Activated CD8-positive, alpha-beta memory T cell treated with anti-CD3 and anti-CD28 coated beads, Interleukin-2, amount 50 U/mL, for 1 hour (primary cell): ENCODE measurements at regions not wholly inside any gene's neighbourhood (a gene's known extent, or its start where the extent isn't known, plus 50 kb on each side); places are given as distances from the start of the nearest gene placed in this dataset.
"Not testable (repeated sequence)": the region's sequence is repeated elsewhere in the genome, so short reads cannot be mapped to it uniquely, and the experiment has no call there.

Source experiments
- DNase-seq: peaks from one replicate; pipeline ENCODE4 v3.0.0-alpha.2; 2020; ENCODE audit errors: extremely low read depth

GRCh38 chr11:129503646-129504045 is 128.0 kb downstream of the BARX2 start:
- no peak for DNase-seq

GRCh38 chr11:129505266-129505665 is 129.6 kb downstream of the BARX2 start:
- DNase-seq: no peak

GRCh38 chr11:129508163-129508562 is 132.5 kb downstream of the BARX2 start:
- no peak for DNase-seq

DNA sequence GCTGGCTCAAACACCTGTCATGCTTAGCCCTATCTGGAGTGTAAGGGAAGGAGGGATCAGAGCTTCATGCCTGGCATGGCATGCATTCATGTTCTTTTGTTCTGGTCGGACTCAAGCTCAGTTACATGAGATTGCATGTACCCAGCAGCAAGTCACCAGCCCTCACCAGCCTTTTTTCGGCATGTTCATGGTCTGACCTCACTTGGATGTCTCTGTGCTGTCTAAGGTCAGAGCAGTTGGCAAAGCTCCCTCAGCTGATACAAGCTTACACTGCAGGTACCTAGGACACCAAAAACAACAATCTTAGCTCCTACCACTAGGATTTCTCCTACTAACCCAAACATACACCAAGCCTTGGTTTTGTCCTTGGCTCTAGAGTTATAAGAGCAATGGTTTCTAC is 152.6 kb downstream of the BARX2 start:
- DNase-seq: no peak

DNA sequence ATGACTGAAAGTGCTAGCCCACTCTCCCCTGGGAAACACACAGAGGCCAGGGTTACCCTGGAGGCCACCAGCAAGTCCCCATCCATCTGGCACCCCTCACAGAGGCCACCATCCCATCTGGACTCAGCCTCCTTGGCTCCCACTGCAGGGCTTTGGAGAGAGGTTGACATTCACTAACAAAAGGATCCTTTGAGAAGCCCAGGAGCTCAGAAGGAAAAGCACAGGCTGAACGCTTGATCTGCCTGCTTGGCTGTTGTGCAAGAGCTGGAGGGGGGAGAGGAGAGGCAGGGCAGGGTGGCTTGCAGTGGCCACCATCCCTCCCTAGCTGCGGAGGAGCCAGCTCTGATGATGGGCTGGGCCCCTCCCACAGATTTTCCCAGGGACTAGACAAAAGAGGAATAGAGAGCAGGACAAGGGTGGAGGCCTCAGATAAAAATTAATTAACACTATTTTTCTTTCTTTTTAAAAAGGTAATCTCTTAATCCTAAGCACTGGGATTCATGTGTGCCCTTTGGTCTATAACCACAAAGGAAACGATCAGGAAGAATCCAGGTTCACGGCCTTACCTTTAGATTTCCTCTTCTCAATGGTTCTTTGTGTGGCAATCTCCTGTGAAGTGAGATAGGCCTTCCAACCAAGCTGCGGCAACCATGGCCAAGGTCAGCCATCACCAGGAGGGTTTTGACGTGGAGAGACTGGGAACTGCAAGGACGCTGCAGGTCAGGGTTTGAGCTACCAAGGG is 154.7 kb downstream of the BARX2 start:
- DNase-seq: no peak

DNA sequence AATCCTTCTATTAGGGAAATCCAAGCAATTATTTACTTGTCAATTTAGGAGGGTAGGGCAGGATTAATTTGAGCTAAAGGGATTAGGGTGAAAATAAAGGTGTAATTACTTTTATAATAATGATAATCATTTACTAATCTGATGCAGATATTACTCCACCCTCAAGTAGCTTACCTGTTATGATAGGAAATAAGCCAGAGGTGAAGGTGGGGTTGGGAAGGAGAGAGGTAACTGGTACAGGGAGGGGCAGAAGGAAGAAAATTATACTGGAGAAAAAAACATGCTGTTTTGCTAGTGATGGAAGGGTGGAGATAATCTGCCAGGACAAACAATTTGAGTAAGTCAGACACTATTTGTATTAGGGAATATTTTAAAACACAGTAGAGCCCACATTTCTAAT is 157.7 kb downstream of the BARX2 start:
- no peak for DNase-seq

- DNase-seq: no peak
Observed at GRCh38 chr11:129536338-129536737, 160.7 kb downstream of the BARX2 start.

DNA sequence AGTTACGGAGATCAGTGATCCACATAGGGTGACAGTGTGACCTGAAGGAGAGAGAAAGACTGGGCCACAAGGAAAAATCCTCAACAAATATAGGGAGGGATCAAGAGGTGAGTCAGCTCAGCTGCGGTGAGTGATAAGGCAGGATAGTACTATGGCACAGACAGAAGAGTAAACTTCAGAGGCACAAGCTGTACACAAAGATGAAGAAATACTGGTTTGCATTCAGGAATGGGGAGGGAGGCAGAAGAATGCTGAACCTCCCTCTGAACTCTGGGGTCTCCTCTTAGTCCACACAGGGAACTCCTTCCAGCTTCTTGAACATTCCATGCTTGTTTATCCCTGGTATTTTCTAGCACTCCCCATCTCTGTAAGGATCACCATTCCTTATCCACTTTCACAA is 162.7 kb downstream of the BARX2 start:
- no peak for DNase-seq

GRCh38 chr11:129543515-129544290 is 168.1 kb downstream of the BARX2 start:
- no peak for DNase-seq

GRCh38 chr11:129544691-129545090 is 169.0 kb downstream of the BARX2 start:
- no peak for DNase-seq

GRCh38 chr11:129546266-129546665 is 170.6 kb downstream of the BARX2 start:
- no peak for DNase-seq

DNA sequence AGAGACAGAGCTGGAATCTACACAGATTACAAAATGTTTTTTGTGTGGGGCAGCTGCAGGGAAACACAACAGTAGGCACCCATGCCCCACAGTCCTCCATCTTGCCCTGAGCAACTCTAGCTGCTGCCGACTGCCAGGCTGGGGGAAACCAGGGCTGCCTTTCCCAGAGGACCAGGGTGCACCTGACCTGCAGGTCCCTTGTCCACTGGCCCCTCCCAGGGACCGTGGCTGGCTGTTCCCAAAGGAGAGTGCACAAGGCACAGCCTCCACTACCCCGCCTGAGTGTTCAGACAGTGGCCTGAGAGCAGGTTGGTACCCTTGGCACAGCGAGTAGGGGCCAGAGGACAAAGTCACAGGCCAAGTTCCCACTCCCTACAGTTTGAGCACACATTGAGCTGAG is 181.8 kb downstream of the BARX2 start:
- no peak for DNase-seq

DNA sequence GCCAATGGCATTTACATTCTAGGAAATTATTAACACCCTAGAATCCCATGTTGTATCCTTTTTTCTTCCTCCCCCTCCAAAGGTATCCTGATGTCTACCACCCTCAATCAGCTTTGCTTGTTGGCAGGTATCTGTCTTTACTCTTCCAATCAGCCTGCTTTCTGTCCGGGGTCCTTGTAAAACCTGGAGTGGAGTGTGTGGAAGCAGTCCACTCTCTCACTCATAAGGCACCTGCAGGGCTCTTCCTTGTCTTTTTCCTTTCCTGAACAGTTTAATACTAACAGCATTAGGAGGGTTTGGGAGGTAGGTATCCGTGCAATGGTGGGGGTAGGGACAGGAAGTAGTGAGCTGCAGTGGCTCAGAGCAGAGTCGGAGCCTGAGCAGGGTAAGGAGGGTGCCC is 193.4 kb downstream of the BARX2 start:
- DNase-seq: no peak

- DNase-seq: not testable (repeated sequence)
Observed at GRCh38 chr11:129572667-129573066, 197.0 kb downstream of the BARX2 start.

DNA sequence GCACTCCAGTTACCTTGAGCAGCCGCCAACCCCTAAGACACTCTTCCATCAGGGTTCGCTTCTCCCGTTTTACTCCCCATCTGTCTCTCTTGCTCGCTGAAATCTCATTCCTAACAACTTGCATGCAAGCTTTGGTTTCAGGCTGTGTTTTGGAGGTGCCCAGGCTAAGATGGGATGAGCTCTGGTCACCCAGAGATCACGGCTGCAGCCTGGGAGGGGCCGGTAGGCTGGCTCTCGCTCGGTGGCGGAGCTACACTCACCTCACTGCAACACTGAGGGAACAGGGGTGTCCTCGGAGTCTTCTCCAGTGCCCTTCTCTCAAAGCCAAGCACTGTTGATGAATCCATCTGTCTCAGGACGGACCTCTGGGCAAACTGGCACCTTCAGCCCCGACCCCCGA is 197.5 kb downstream of the BARX2 start:
- no peak for DNase-seq

DNA sequence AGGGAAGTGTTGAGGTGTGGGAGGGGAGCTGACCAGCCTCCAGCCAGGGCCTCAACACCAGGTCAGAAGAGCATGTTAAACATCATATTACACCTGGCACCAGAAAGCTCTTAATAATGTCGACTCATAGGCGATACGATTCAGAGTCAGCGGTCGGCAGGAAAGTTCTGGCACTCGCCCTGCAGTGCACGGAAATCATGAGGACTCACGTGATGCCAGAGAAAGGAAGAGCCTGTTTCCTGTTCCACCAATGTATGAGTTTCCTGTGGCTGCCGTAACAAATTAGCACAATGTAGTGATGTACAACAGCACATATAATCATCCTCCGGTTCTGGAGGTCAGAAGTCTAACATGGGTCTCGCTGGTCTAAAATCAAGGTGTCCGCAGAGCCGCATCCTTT is 198.8 kb downstream of the BARX2 start:
- DNase-seq: no peak

GRCh38 chr11:129576652-129577051 is 201.0 kb downstream of the BARX2 start:
- DNase-seq: no peak

DNA sequence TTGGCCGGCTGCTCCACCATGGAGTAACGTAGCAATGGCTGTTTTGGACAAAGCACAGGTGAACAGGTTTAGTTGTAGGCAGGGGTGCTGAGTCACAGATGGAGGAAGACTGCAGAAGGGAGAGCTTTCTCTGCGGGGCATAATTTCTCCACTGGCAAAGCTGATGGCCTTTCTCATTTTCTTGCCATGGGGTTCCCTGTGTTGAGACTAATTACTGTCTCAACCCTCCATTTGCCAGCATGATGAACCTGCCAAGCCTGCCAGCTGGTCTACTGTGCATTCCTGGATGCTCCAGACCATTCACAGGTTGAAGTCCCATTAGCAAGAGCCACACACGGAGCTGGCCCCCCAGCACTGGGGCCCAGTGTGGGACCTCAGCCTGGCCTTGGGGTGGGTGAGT is 202.4 kb downstream of the BARX2 start:
- no peak for DNase-seq

DNA sequence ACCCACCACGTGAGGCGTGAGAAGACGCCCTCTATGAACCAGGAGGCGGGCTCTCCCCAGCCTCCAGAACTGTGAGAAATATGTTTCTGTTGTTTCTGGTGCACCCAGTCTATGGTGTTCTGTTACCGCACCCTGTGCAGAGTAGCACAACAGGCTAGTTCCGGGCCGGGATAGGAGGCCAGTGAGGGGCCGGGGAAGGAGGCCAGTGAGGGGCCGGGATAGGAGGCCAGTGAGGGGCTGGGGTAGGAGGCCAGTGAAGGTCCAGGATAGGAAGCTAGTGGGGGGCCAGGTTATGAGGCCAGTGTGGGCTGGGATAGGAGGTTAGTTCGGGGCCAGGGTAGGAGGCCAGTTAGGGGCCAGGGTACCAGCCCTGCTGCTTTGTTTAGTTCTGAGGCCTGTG is 204.6 kb downstream of the BARX2 start:
- DNase-seq: no peak

DNA sequence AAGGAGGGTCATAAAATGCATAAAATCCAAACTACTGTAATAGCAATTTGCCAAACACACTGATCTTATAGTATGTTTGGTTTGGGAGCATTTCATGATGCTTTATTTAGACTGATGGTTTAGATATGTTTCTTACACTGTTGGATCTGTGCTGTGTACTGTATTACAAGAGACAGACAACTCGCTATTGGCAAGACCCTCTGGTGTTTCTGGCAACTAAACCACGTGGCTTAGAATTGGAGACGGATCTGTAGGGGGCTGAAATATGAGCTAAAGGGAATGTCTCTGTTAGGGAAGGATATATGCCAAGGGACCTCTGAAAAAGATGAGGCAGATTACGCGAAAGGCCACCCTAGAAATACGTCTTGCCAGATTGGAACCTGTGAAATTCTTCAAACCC is 208.7 kb downstream of the BARX2 start:
- no peak for DNase-seq

DNA sequence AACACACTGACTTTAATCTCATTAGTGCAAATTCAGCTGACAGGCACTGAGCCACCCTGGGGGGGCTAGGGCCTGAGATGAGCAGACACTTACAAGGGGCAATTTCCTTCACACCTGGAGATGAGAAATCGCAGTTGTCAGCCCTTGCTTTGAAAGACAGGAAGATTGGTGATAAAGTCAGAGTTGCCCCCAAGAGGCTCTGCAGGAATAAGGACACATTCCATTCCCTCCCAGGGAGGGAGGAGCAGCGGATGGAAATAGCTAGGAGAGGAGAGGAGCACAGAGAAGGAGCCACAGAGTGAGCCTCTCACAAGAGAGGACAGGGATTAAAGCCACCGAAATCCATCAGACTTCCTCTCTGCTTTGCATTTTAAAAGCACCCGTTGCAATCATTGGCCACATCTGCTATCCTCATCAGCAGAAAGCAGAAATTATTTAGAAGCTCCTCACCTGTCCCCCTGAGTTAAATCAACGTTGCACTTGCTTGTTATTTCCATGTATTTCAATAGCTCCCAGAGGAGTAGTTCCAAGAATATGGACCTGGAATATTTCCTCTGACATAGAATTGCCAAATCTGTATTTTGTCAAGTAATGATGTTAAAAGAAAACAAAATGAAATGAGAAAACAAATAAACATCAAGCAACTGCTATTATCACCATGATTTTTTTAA is 213.7 kb downstream of the BARX2 start:
- no peak for DNase-seq

DNA sequence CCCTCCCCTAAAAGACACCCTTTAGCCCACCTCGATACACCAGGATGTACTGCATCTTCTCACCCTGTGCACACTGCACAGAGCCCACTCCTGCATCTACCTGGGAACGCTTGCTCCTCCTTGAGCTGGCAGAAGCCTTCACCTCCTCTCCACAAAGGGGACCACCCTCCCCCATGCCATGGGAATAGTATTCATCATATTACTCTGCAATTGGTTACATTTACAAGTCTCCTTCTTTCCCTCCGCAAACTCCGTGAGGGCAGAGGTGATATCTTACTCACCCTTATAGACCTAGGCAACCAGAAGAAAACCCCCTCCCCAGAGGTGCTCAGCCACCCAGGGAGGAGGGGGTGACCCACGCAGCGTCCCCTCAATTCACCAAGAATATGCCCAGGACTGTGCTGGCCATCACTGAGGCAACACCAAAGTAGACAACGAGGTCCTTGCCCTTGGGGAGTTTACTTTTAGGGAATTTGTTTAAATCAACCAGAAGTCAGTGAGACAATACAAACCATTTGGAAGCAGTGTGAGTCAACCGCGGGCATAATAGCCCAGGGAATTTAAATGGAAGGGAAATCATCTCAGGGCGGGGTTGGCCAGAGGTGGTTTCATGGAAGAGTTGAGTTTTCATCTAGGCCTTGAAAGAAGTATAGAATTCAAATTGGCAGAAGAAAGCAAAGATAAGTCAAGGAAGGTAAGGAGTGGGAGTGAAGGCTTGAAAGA is 214.5 kb downstream of the BARX2 start:
- DNase-seq: no peak
